Fibroblast of lung (primary cell): ENCODE measurements at regions not wholly inside any gene's neighbourhood (a gene's known extent, or its start where the extent isn't known, plus 50 kb on each side); places are given as distances from the start of the nearest gene placed in this dataset.
A peak's percentile ranks its signal among the peaks of the same experiment; 100 is the strongest.

Experiments used
- DNase-seq, 2 donors: peaks; one replicate each; pipeline versions ENCODE4 v3.0.0 to v3.0.0-alpha.2; 2010; ENCODE audit warnings: low read depth in 2 of 2
- H2AFZ ChIP-seq: 2 replicates; pipeline ENCODE4 v1.5.1; 2012; ENCODE audit warnings: low read length, control low read depth, inconsistent platforms
- H3K27ac ChIP-seq: 2 replicates; pipeline ENCODE4 v1.5.1; 2011; ENCODE audit warnings: low read length, control low read depth; ENCODE audit not compliant: insufficient read depth
- H3K27me3 ChIP-seq: 2 replicates; pipeline ENCODE4 v1.5.1; 2011; ENCODE audit warnings: mild to moderate bottlenecking, low read length; ENCODE audit not compliant: control insufficient read depth, insufficient read depth
- H3K36me3 ChIP-seq: 2 replicates; pipeline ENCODE4 v1.5.1; 2011; ENCODE audit warnings: low read length; ENCODE audit not compliant: control insufficient read depth, insufficient read depth
- H3K4me1 ChIP-seq: 2 replicates; pipeline ENCODE4 v1.5.1; 2011; ENCODE audit warnings: low read length; ENCODE audit not compliant: control insufficient read depth, insufficient read depth; ENCODE audit errors: extremely low read depth
- H3K4me2 ChIP-seq: 2 replicates; pipeline ENCODE4 v1.5.1; 2011; ENCODE audit warnings: low read length, control low read depth; ENCODE audit not compliant: insufficient read depth; ENCODE audit errors: extremely low read depth
- H3K4me3 ChIP-seq, 4 experiments: fragments of 200-600 bp in 1 of 4; sonication (generic) in 1 of 4; replicated peaks in 1 of 4; 2 replicates each; pipeline ENCODE4 v1.5.1; 2011 to 2016; ENCODE audit warnings: low read length in 4 of 4, low read depth in 3 of 4, mild to moderate bottlenecking in 3 of 4, control low read depth in 2 of 4, inconsistent platforms in 1 of 4, mixed read lengths in 1 of 4; ENCODE audit not compliant: insufficient read depth in 1 of 4; ENCODE audit errors: control extremely low read depth in 1 of 4
- H3K79me2 ChIP-seq: 2 replicates; pipeline ENCODE4 v1.5.1; 2012; ENCODE audit warnings: mild to moderate bottlenecking, low read length, inconsistent platforms; ENCODE audit not compliant: control insufficient read depth, insufficient read depth
- H3K9ac ChIP-seq: 2 replicates; pipeline ENCODE4 v1.5.1; 2011; ENCODE audit warnings: mild to moderate bottlenecking, low read length, control low read depth; ENCODE audit not compliant: insufficient read depth
- H3K9me3 ChIP-seq: 2 replicates; pipeline ENCODE4 v1.5.1; 2012; ENCODE audit warnings: low read depth, low read length; ENCODE audit not compliant: control insufficient read depth, insufficient read depth
- H4K20me1 ChIP-seq: 2 replicates; pipeline ENCODE4 v1.5.1; 2011; ENCODE audit warnings: low read length; ENCODE audit not compliant: control insufficient read depth, insufficient read depth; ENCODE audit errors: extremely low read depth
- CTCF ChIP-seq, 2 donors: IDR thresholded peaks in 1 of 2; conservative IDR thresholded peaks in 1 of 2; 1 replicate in 1 of 2; 2 replicates in 1 of 2; pipeline ENCODE4 v1.5.1; 2011 to 2012; ENCODE audit warnings: low read length in 2 of 2, control low read depth in 1 of 2, inconsistent platforms in 1 of 2, low read depth in 1 of 2, mild to moderate bottlenecking in 1 of 2
- EZH2 ChIP-seq: IDR thresholded peaks from 2 replicates; pipeline ENCODE4 v1.5.1; 2012; ENCODE audit warnings: low read length, control low read depth, mild to moderate bottlenecking; ENCODE audit errors: missing control alignments

- no peak overlapping the region for H3K27ac ChIP-seq
- H3K79me2 ChIP-seq = no peaks in the 10 kb centered on the region
- H3K36me3 ChIP-seq = no peaks in the 10 kb centered on the region
- no peak overlapping the region for H3K4me3 ChIP-seq
- no peaks in the 10 kb centered on the region for H3K27me3 ChIP-seq
- H3K4me1 ChIP-seq = no peaks in the 10 kb centered on the region
- H3K9me3 ChIP-seq = no peaks in the 10 kb centered on the region
- no peak for TF ChIP-seq CTCF (conservative IDR thresholded peaks at IDR 0.05 in 1 of 2, IDR thresholded peaks at IDR 0.05 in 1 of 2; ENCODE audit: low read depth in 1 of 2, low read length in 2 of 2)
- no peak for TF ChIP-seq EZH2
- no peak overlapping the region for H2AFZ ChIP-seq
- no peaks in the 10 kb centered on the region for H4K20me1 ChIP-seq
- no peak overlapping the region for H3K9ac ChIP-seq
- no peak overlapping the region for H3K4me2 ChIP-seq
- no peak for DNase-seq
Measured at GRCh38 chr16:54477714-54478113, 191.1 kb upstream of the IRX3 start.

GRCh38 chr16:54475019-54475601, 188.5 kb upstream of the IRX3 start:
- H3K27ac ChIP-seq = no peak overlapping the region
- no peak overlapping the region for H3K9ac ChIP-seq
- DNase-seq = no peak
- no peak overlapping the region for H3K4me3 ChIP-seq
- no peaks in the 10 kb centered on the region for H3K36me3 ChIP-seq
- H3K4me1 ChIP-seq = no peaks in the 10 kb centered on the region
- H2AFZ ChIP-seq = no peak overlapping the region
- H3K4me2 ChIP-seq = no peak overlapping the region
- H3K9me3 ChIP-seq = no peaks in the 10 kb centered on the region
- no peaks in the 10 kb centered on the region for H3K79me2 ChIP-seq
- H4K20me1 ChIP-seq = no peaks in the 10 kb centered on the region
- no peaks in the 10 kb centered on the region for H3K27me3 ChIP-seq
- TF ChIP-seq EZH2 = no peak
- TF ChIP-seq CTCF (conservative IDR thresholded peaks at IDR 0.05 in 1 of 2, IDR thresholded peaks at IDR 0.05 in 1 of 2; ENCODE audit: low read depth in 1 of 2, low read length in 2 of 2) = no peak

- no peak overlapping the region for H3K27ac ChIP-seq
- no peak overlapping the region for H2AFZ ChIP-seq
- no peaks in the 10 kb centered on the region for H4K20me1 ChIP-seq
- H3K36me3 ChIP-seq = no peaks in the 10 kb centered on the region
- no peaks in the 10 kb centered on the region for H3K9me3 ChIP-seq
- H3K9ac ChIP-seq = no peak overlapping the region
- DNase-seq = peak in 1 of 2 donors; percentile 51
- TF ChIP-seq CTCF (conservative IDR thresholded peaks at IDR 0.05 in 1 of 2, IDR thresholded peaks at IDR 0.05 in 1 of 2; ENCODE audit: low read depth in 1 of 2, low read length in 2 of 2) (no peak), EZH2 (no peak)
- H3K27me3 ChIP-seq = no peaks in the 10 kb centered on the region
- no peaks in the 10 kb centered on the region for H3K79me2 ChIP-seq
- no peaks in the 10 kb centered on the region for H3K4me1 ChIP-seq
- no peak overlapping the region for H3K4me3 ChIP-seq
- H3K4me2 ChIP-seq = no peak overlapping the region
Measured at GRCh38 chr16:54473226-54473993, 186.8 kb upstream of the IRX3 start.
